ENCODE measurements at regions not wholly inside any gene's neighbourhood (a gene's known extent, or its start where the extent isn't known, plus 50 kb on each side); places are given as distances from the start of the nearest gene placed in this dataset.

- H3K4me3 ChIP-seq (replicated peaks in 1 of 3), result no peak overlapping the region
- no peak for DNase-seq
- H3K27ac ChIP-seq, result no peak overlapping the region
- H3K36me3 ChIP-seq, result no peaks in the 10 kb centered on the region
- no peaks in the 10 kb centered on the region for H3K27me3 ChIP-seq
- intact Hi-C loops (cut with DNase I), result no loop called here
- 89% methylated on average over 2 of the region's 2 CpGs for WGBS, 2 donors
- no peaks in the 10 kb centered on the region for H3K9me3 ChIP-seq
- H3K4me1 ChIP-seq, result no peaks in the 10 kb centered on the region
- TF ChIP-seq POLR2A (IDR thresholded peaks at IDR 0.05) (no peak), CTCF (IDR thresholded peaks at IDR 0.05) (no peak)
Measured at GRCh38 chr3:194858382-194858781, 172.7 kb downstream of the FAM43A start.

GRCh38 chr3:194860725-194861124, 175.0 kb downstream of the FAM43A start:
- DNase-seq, result no peak
- Histone ChIP-seq H3K27me3 (no peaks in the 10 kb centered on the region), H3K4me3 (replicated peaks in 1 of 3) (no peak overlapping the region), H3K9me3 (no peaks in the 10 kb centered on the region), H3K4me1 (no peaks in the 10 kb centered on the region), H3K27ac (no peak overlapping the region), H3K36me3 (no peaks in the 10 kb centered on the region)
- 85 to 88% methylated on average over 9 of the region's 9 CpGs for WGBS, 2 donors
- intact Hi-C loops (cut with DNase I), result no loop called here
- TF ChIP-seq CTCF (IDR thresholded peaks at IDR 0.05) (no peak), POLR2A (IDR thresholded peaks at IDR 0.05) (no peak)

- H3K27me3 ChIP-seq, result no peaks in the 10 kb centered on the region
- DNase-seq, result no peak
- WGBS, 2 donors, result 93% methylated on average over 4 of the region's 4 CpGs
- H3K4me3 ChIP-seq (replicated peaks in 1 of 3), result no peak overlapping the region
- H3K9me3 ChIP-seq, result no peaks in the 10 kb centered on the region
- H3K36me3 ChIP-seq, result no peaks in the 10 kb centered on the region
- intact Hi-C loops (cut with DNase I), result no loop called here
- H3K4me1 ChIP-seq, result no peaks in the 10 kb centered on the region
- TF ChIP-seq CTCF (IDR thresholded peaks at IDR 0.05), result no peak
- H3K27ac ChIP-seq, result no peak overlapping the region
Measured at GRCh38 chr3:194861375-194861774, 175.7 kb downstream of the FAM43A start.

GRCh38 chr3:194865061-194865460, 179.4 kb downstream of the FAM43A start:
- H3K36me3 ChIP-seq, result no peaks in the 10 kb centered on the region
- TF ChIP-seq CTCF (IDR thresholded peaks at IDR 0.05), result no peak
- no peak for TF ChIP-seq POLR2A (IDR thresholded peaks at IDR 0.05)

GRCh38 chr3:194865615-194866014, 179.9 kb downstream of the FAM43A start:
- no peak overlapping the region for H3K4me3 ChIP-seq (replicated peaks in 1 of 3)
- H3K27me3 ChIP-seq, result no peaks in the 10 kb centered on the region
- TF ChIP-seq CTCF (IDR thresholded peaks at IDR 0.05), result no peak
- no peak for TF ChIP-seq POLR2A (IDR thresholded peaks at IDR 0.05)
- no peaks in the 10 kb centered on the region for H3K9me3 ChIP-seq
- peaks cover 0 to 12% of the 10 kb centered on the region in 2 donors for H3K4me1 ChIP-seq
- 83 to 90% methylated on average over 2 of the region's 2 CpGs for WGBS, 2 donors
- H3K27ac ChIP-seq, result no peak overlapping the region
- intact Hi-C loops (cut with DNase I), result no loop called here
- DNase-seq, result no peak
- H3K36me3 ChIP-seq, result no peaks in the 10 kb centered on the region

More at GRCh38 chr3:194865061-194865460, 179.4 kb downstream of the FAM43A start:
- no peak overlapping the region for H3K27ac ChIP-seq
- H3K4me1 ChIP-seq, result peaks cover 0 to 7% of the 10 kb centered on the region in 2 donors
- intact Hi-C loops (cut with DNase I), result no loop called here
- H3K27me3 ChIP-seq, result no peaks in the 10 kb centered on the region
- DNase-seq, result no peak
- H3K4me3 ChIP-seq (replicated peaks in 1 of 3), result no peak overlapping the region
- 69 to 70% methylated on average over 3 of the region's 3 CpGs for WGBS, 2 donors
- no peaks in the 10 kb centered on the region for H3K9me3 ChIP-seq

Measured in thyroid gland (tissue), 4 donors.